ENCODE measurements at regions not wholly inside any gene's neighbourhood (a gene's known extent, or its start where the extent isn't known, plus 50 kb on each side); places are given as distances from the start of the nearest gene placed in this dataset.

DNA sequence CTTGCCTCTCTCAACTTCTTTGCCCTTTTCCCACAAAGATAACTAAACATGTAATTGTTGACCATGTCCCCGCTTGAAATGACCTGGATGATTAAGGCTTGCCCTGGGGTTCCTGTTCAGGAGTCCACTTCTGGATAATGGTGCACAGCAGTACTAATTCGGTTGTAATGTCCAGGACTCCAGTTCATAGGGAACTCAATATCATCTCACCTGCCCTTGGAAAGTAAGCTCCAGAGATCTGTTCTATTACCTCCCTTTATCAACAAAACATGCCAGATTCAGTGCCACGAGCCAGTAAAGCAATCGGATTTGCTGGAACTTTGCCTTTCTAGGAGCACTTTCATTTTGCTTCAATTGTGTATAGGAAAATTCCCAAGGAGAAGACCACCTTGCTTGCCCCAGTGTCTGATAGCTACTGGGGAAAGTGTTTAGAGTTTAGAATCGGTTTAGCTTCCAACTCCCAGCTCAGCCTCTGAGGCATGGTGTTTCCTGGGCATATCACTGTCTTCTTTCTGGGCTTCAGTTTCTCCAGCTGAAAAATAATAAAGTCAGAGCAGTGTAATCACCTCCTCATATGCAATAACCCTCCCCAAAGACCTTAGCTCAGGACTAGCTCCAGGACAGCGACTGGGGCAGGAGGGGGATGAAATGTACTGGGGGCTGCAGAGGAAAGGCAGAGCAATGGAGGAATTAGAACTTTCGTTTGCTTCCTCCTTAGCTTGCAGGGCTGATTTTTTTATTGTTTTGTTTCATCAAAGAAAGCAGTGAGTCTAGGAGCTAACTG, 162.6 kb upstream of the CYRIA start:
- H3K27ac Mint-ChIP-seq: no peak overlapping the region
- H3K27me3 ChIP-seq (ENCODE audit: control insufficient read depth in 1 of 2, insufficient read depth in 2 of 2, low read length in 2 of 2): no peaks in the 10 kb centered on the region
- no peaks in the 10 kb centered on the region for H3K4me1 ChIP-seq (ENCODE audit: insufficient read depth, low read length)
- H3K36me3 ChIP-seq (ENCODE audit: insufficient read depth, low read length): no peaks in the 10 kb centered on the region
- intact Hi-C loops (cut with DNase I, micrococcal nuclease): no loop called here
- H3K4me1 Mint-ChIP-seq (ENCODE audit: low read depth): no peaks in the 10 kb centered on the region
- no peaks in the 10 kb centered on the region for H3K36me3 Mint-ChIP-seq (ENCODE audit: low read depth)
- H3K9me3 Mint-ChIP-seq: no peaks in the 10 kb centered on the region
- no peaks in the 10 kb centered on the region for H3K9me3 ChIP-seq (ENCODE audit: control insufficient read depth in 1 of 2, insufficient read depth in 1 of 2, low read length in 2 of 2)
- CTCF ChIA-PET: no interaction called here
- DNase-seq (no peak), ATAC-seq (ENCODE audit: poor library complexity) (no peak)
- H3K4me3 ChIP-seq (ENCODE audit: low read length): no peak overlapping the region
- H3K27ac ChIP-seq (ENCODE audit: low read depth in 1 of 2, low read length in 2 of 2): no peak overlapping the region
- H3K4me3 Mint-ChIP-seq: no peak overlapping the region
- POLR2A ChIA-PET: no interaction called here
- H3K27me3 Mint-ChIP-seq: no peaks in the 10 kb centered on the region
- TF ChIP-seq, protein P1, sequence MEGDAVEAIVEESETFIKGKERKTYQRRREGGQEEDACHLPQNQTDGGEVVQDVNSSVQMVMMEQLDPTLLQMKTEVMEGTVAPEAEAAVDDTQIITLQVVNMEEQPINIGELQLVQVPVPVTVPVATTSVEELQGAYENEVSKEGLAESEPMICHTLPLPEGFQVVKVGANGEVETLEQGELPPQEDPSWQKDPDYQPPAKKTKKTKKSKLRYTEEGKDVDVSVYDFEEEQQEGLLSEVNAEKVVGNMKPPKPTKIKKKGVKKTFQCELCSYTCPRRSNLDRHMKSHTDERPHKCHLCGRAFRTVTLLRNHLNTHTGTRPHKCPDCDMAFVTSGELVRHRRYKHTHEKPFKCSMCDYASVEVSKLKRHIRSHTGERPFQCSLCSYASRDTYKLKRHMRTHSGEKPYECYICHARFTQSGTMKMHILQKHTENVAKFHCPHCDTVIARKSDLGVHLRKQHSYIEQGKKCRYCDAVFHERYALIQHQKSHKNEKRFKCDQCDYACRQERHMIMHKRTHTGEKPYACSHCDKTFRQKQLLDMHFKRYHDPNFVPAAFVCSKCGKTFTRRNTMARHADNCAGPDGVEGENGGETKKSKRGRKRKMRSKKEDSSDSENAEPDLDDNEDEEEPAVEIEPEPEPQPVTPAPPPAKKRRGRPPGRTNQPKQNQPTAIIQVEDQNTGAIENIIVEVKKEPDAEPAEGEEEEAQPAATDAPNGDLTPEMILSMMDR (IDR thresholded peaks at IDR 0.05): no peak

DNA sequence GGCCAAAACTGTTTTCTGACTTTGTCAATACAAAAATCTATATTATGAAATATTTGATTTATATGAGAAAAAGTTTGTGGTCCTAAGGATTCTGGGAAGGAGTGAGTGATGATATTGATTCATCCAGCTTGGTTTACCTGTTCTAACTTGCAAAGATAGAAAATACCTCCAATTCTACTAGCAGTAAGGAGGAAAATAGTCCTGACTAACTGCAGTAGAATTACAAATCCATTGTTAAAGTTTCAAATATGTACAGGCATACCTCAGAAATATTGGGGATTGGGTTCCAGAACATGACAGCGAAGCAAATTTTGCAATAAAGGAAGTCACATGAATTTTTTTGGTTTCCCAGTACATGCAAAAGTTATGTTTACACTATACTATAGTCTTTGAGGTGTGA, 158.8 kb upstream of the CYRIA start:
- DNase-seq: no peak
- Histone ChIP-seq H3K9me3 (ENCODE audit: control insufficient read depth in 1 of 2, insufficient read depth in 1 of 2, low read length in 2 of 2) (no peaks in the 10 kb centered on the region), H3K36me3 (ENCODE audit: insufficient read depth, low read length) (no peaks in the 10 kb centered on the region), H3K27ac (ENCODE audit: low read depth in 1 of 2, low read length in 2 of 2) (no peak overlapping the region), H3K4me1 (ENCODE audit: insufficient read depth, low read length) (no peaks in the 10 kb centered on the region), H3K4me3 (ENCODE audit: low read length) (no peak overlapping the region), H3K27me3 (ENCODE audit: control insufficient read depth in 1 of 2, insufficient read depth in 2 of 2, low read length in 2 of 2) (no peaks in the 10 kb centered on the region)
- ATAC-seq (ENCODE audit: poor library complexity): no peak
- TF ChIP-seq, protein P1 (IDR thresholded peaks at IDR 0.05): no peak
- Mint-ChIP-seq H3K4me1 (ENCODE audit: low read depth) (no peaks in the 10 kb centered on the region), H3K9me3 (no peaks in the 10 kb centered on the region), H3K36me3 (ENCODE audit: low read depth) (no peaks in the 10 kb centered on the region), H3K4me3 (no peak overlapping the region), H3K27me3 (no peaks in the 10 kb centered on the region), H3K27ac (no peak overlapping the region)
- ChIA-PET POLR2A (no interaction called here), CTCF (no interaction called here)
- intact Hi-C loops (cut with DNase I, micrococcal nuclease): no loop called here

DNA sequence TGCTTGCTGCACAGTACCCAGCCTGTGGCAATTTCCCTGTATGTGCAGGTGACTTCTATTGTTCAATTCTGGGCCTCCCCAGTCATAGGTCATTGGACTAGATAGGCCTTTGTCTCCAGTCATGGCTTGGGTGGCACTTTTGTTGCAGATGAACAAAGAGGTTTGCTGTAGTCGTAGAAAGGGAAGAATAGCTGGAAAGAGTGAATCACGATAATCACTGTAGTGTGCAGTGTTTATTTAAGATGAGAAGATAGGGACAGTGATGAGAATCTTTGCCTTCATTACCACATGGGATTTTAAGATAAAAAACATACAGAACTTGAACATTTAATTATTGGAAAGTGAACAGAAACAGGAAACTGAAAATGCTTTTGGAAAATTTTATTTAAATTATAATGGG, 156.1 kb upstream of the CYRIA start:
- no peaks in the 10 kb centered on the region for H3K27me3 ChIP-seq (ENCODE audit: control insufficient read depth in 1 of 2, insufficient read depth in 2 of 2, low read length in 2 of 2)
- Mint-ChIP-seq H3K36me3 (ENCODE audit: low read depth) (no peaks in the 10 kb centered on the region), H3K27ac (no peak overlapping the region), H3K4me1 (ENCODE audit: low read depth) (no peaks in the 10 kb centered on the region), H3K9me3 (no peaks in the 10 kb centered on the region), H3K27me3 (no peaks in the 10 kb centered on the region), H3K4me3 (no peak overlapping the region)
- DNase-seq (no peak), ATAC-seq (ENCODE audit: poor library complexity) (no peak)
- H3K27ac ChIP-seq (ENCODE audit: low read depth in 1 of 2, low read length in 2 of 2): no peak overlapping the region
- ChIA-PET POLR2A (no interaction called here), CTCF (no interaction called here)
- H3K9me3 ChIP-seq (ENCODE audit: control insufficient read depth in 1 of 2, insufficient read depth in 1 of 2, low read length in 2 of 2): no peaks in the 10 kb centered on the region
- no peaks in the 10 kb centered on the region for H3K36me3 ChIP-seq (ENCODE audit: insufficient read depth, low read length)
- no peak overlapping the region for H3K4me3 ChIP-seq (ENCODE audit: low read length)
- H3K4me1 ChIP-seq (ENCODE audit: insufficient read depth, low read length): no peaks in the 10 kb centered on the region
- intact Hi-C loops (cut with DNase I, micrococcal nuclease): no loop called here
- TF ChIP-seq, protein P1 (IDR thresholded peaks at IDR 0.05): no peak
